Neural crest cell (in vitro differentiated cells): ENCODE measurements at regions not wholly inside any gene's neighbourhood (a gene's known extent, or its start where the extent isn't known, plus 50 kb on each side); places are given as distances from the start of the nearest gene placed in this dataset.

Experiments
- DNase-seq: peaks from one replicate; pipeline ENCODE4 v3.0.0; 2021; ENCODE audit warnings: low read depth, mixed read lengths, low spot score
- H3K27ac Mint-ChIP-seq: one replicate; pipeline ENCODE4 v1.8.0; 2021; ENCODE audit warnings: mild to moderate bottlenecking, mixed read lengths; ENCODE audit not compliant: unreplicated experiment
- H3K27me3 Mint-ChIP-seq: 2 replicates; pipeline ENCODE4 v1.8.0; 2021; ENCODE audit warnings: low read depth, mild to moderate bottlenecking, mixed read lengths
- H3K36me3 Mint-ChIP-seq: 2 replicates; pipeline ENCODE4 v1.8.0; 2021; ENCODE audit warnings: low read depth, mild to moderate bottlenecking, mixed read lengths
- H3K4me1 Mint-ChIP-seq: 2 replicates; pipeline ENCODE4 v1.8.0; 2021; ENCODE audit warnings: mixed read lengths
- H3K4me3 Mint-ChIP-seq: one replicate; pipeline ENCODE4 v1.8.0; 2021; ENCODE audit warnings: mild to moderate bottlenecking, mixed read lengths
- H3K9me3 Mint-ChIP-seq: 2 replicates; pipeline ENCODE4 v1.8.0; 2021; ENCODE audit warnings: mixed read lengths
- TF ChIP-seq, protein P1 (sequence below): fragments of 200-600 bp; sonication (generic); conservative IDR thresholded peaks from 2 replicates; pipeline ENCODE4 v1.5.0; 2021; ENCODE audit warnings: antibody characterized with exemption, mild to moderate bottlenecking

DNA sequence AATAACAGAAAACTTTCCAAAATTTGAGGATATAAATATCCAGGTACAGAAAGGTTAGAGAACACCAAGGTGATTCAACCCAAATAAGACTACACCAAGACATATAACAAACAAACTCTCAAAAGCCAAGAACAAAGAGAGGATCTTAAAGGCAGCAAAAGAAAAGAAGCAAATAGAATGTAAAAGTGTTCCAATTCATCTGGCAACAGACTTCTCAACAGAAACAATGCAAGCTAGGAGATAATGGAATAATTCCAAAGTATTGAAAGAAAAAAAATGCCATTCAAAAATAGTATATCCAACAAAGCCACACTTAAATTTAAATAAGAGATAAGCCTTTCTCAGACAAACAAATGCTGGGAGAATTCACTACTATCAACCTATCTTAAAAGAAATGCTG, 153.0 kb upstream of the FAT3 start:
- Mint-ChIP-seq H3K4me3 (no peak overlapping the region), H3K9me3 (peaks cover 13% of the 10 kb centered on the region), H3K4me1 (no peaks in the 10 kb centered on the region), H3K27ac (no peak overlapping the region), H3K36me3 (peaks cover 5% of the 10 kb centered on the region), H3K27me3 (no peaks in the 10 kb centered on the region)
- DNase-seq: no peak
- TF ChIP-seq, protein P1, sequence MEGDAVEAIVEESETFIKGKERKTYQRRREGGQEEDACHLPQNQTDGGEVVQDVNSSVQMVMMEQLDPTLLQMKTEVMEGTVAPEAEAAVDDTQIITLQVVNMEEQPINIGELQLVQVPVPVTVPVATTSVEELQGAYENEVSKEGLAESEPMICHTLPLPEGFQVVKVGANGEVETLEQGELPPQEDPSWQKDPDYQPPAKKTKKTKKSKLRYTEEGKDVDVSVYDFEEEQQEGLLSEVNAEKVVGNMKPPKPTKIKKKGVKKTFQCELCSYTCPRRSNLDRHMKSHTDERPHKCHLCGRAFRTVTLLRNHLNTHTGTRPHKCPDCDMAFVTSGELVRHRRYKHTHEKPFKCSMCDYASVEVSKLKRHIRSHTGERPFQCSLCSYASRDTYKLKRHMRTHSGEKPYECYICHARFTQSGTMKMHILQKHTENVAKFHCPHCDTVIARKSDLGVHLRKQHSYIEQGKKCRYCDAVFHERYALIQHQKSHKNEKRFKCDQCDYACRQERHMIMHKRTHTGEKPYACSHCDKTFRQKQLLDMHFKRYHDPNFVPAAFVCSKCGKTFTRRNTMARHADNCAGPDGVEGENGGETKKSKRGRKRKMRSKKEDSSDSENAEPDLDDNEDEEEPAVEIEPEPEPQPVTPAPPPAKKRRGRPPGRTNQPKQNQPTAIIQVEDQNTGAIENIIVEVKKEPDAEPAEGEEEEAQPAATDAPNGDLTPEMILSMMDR: no peak

DNA sequence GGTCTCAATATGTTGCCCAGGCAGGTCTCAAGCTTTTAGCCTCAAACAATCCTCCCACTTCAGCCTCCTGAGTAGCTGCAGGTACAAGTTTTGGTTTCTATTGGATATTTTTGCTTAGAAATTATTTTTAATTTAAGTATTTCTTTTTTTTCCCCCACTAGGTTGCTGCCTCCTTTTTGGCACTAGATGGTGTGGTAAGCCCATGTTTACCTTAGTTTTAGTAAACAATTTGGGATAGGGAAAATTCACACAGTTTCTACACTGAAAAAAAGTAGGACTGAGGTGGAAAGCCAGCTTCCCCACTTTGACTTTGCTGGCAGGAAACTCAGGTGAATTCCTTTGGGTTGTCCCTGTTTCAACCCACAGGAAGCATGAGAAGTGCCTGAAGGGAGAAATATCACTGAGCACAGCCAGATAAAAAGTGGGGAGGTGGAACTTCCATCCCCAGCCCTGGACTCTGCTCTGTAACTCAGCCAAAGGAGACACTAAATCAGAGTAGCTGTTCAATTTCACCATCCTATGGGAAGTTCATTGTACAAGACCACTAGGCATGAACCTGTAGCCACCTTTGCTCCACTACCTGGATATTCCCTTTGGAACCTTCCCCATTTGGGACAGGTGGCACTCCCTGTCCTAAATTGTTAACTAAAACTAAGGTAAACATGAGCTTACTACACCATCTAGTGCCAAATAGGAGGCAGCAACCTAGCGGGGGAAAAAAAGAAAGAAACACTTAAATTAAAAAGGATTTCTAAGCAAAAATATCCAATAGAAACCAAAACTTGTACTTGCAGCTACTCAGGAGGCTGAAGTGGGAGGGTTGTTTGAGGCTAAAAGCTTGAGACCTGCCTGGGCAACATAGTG, 154.4 kb upstream of the FAT3 start:
- Mint-ChIP-seq H3K36me3 (peaks cover 5% of the 10 kb centered on the region), H3K27me3 (no peaks in the 10 kb centered on the region), H3K9me3 (peaks cover 11% of the 10 kb centered on the region), H3K4me3 (no peak overlapping the region), H3K27ac (no peak overlapping the region), H3K4me1 (no peaks in the 10 kb centered on the region)
- no peak for DNase-seq
- TF ChIP-seq, protein P1: peak; percentile 39

DNA sequence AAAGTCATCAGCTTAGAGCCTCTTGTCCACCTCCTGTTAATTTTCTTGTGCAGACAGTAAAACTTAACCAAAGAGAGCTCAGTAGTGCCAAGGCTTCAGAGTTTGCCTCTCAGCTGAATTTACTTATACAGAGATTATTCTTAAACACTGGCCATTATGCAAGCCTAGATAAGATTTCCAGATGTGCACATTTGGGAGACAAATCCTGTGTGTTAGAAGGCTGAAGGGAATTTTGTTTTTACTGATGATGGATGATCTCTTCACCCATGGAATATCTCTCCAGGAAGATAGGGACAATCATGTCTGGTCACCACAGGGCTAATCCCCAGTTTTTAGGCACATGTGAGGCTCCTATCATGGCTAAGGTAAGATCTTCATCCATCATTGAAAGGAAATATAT, 157.6 kb upstream of the FAT3 start:
- Mint-ChIP-seq H3K36me3 (no peaks in the 10 kb centered on the region), H3K27ac (no peak overlapping the region), H3K27me3 (no peaks in the 10 kb centered on the region), H3K4me3 (no peak overlapping the region), H3K9me3 (peaks cover 9% of the 10 kb centered on the region), H3K4me1 (no peaks in the 10 kb centered on the region)
- TF ChIP-seq, protein P1: no peak
- no peak for DNase-seq

DNA sequence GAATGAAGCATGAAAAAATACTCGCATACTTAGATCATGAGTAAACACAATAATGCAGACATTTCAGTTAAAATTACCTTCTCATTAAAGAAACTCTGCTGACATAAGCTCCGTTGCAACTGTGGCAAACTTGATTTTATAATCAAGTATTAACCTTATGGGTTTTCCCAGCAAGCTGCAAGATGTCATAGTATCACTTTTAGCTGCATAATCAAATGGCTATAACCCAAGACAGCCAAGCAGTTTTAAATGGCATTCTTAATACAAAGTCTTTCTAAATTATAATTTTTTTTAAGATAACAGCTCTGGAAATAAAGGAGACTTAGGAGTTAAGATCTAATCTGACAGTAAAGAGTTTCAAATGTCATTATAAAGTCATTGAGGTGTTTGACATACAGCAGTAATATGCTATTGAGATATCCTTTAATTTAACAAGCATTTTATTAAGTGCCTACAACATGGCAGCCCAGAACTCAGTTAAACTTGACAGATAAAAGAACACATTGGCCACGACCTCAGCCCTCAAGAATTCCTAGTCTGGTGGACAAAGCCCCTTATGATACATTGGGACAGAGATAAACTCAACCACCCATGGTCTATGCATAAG, 163.1 kb upstream of the FAT3 start:
- DNase-seq: no peak
- H3K27ac Mint-ChIP-seq: no peak overlapping the region
- no peak overlapping the region for H3K4me3 Mint-ChIP-seq
- TF ChIP-seq, protein P1: no peak
- H3K36me3 Mint-ChIP-seq: no peaks in the 10 kb centered on the region
- no peaks in the 10 kb centered on the region for H3K4me1 Mint-ChIP-seq
- H3K9me3 Mint-ChIP-seq: peaks cover 4% of the 10 kb centered on the region
- no peaks in the 10 kb centered on the region for H3K27me3 Mint-ChIP-seq

DNA sequence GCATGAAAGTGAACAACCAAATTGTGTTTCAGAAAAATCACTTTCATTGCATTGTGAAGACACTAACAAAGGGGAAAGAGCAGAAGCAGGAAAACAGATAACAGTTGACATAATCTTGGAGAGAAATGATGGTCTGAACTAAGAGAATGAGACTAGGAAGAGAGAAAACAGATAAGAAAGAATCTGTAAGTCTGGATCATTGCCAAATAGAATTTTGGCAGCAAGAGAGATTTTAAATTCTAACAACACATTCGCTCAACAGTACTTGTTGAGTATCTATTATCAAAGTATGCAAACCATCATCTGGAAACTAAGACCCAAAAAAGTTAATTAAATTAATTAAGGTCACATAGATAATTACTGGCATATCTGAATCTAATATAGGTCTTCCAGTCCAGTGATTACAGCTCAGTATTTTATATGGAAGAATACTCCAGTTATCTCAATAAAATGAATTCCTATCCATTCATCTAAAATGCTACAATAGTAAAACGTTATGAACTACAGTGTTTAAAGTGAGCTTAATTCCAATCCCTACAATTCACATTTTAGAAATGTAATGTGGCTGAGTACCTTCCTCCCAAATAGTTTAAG, 166.7 kb upstream of the FAT3 start:
- Mint-ChIP-seq H3K27me3 (no peaks in the 10 kb centered on the region), H3K4me1 (no peaks in the 10 kb centered on the region), H3K36me3 (no peaks in the 10 kb centered on the region), H3K9me3 (peaks cover 4% of the 10 kb centered on the region), H3K27ac (no peak overlapping the region), H3K4me3 (no peak overlapping the region)
- TF ChIP-seq, protein P1: no peak
- no peak for DNase-seq
